GM12891 (cell line): ENCODE measurements at regions not wholly inside any gene's neighbourhood (a gene's known extent, or its start where the extent isn't known, plus 50 kb on each side); places are given as distances from the start of the nearest gene placed in this dataset.

Experiments used
- DNase-seq: peaks from one replicate; pipeline ENCODE4 v3.0.0; 2011; ENCODE audit warnings: low spot score; ENCODE audit not compliant: insufficient read length
- FAIRE-seq: peaks from 2 replicates; lab custom pipeline; 2011; peaks lifted over from hg19 to GRCh38; lab: Jason Lieb, UNC
- PAX5 ChIP-seq: IDR thresholded peaks from 2 replicates; pipeline ENCODE4 v1.6.1; 2011; ENCODE audit warnings: low read length, moderate library complexity, mild to moderate bottlenecking; ENCODE audit not compliant: insufficient read depth, severe bottlenecking
- POLR2A ChIP-seq: IDR thresholded peaks from 2 replicates; pipeline ENCODE4 v1.6.1; 2011; ENCODE audit warnings: low read depth, low read length, control low read depth
- POLR2AphosphoS5 ChIP-seq: IDR thresholded peaks from 2 replicates; pipeline ENCODE4 v1.6.1; 2011; ENCODE audit warnings: low read depth, low read length, control low read depth
- POU2F2 ChIP-seq: IDR thresholded peaks from 2 replicates; pipeline ENCODE4 v1.6.1; 2011; ENCODE audit warnings: low read depth, mild to moderate bottlenecking, control low read depth, low read length, moderate library complexity
- SPI1 ChIP-seq: IDR thresholded peaks from 2 replicates; pipeline ENCODE4 v1.6.1; 2011; ENCODE audit warnings: low read depth, low read length, control low read depth
- TAF1 ChIP-seq: IDR thresholded peaks from 2 replicates; pipeline ENCODE4 v1.6.1; 2011; ENCODE audit warnings: low read depth, low read length, control low read depth

DNA sequence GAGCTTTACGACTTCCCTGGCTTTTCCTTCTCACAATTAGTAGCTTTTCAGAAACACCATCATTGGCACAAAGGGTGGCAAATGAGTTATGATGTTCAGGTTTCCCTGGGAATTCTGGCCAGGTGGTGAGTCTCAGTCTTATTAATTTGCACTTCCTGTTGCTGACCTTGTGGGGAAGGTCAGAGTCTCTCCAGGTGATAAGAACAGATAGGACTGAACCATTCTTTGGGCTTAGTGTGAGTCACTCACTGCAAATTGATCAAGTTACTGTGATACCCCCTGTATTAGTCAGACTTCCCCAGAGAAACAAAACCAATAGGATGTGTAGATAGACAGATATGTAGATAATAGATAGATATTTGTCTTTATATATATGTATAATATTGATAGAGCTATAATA, 53.8 kb upstream of the RANBP3L start:
- TF ChIP-seq SPI1 (no peak), POU2F2 (no peak), PAX5 (no peak), POLR2A (no peak), TAF1 (no peak), POLR2AphosphoS5 (no peak)
- FAIRE-seq (no peak), DNase-seq (no peak)

DNA sequence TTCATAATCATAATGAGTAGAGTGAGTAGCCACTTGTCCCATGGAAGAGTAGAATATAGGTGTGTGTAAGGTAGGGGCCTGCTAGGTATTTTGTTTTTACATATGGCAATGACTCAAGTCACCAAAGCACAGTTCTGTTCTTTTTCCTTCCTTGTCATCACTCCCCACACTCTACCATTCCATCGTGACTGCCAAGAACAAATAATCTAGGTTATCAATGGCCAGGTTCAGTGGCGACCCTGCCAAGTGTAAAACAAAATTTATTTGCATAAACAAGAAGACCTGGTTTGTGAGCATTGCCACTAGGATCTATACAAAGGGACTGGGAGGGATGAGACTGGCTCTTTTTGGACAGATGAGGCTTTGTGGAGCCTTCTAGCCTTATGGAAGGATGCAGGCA, 55.2 kb upstream of the RANBP3L start:
- no peak for FAIRE-seq
- no peak for DNase-seq
- no peak for TF ChIP-seq TAF1
- no peak for TF ChIP-seq SPI1
- no peak for TF ChIP-seq POU2F2
- no peak for TF ChIP-seq POLR2A
- no peak for TF ChIP-seq POLR2AphosphoS5
- TF ChIP-seq PAX5, result no peak

DNA sequence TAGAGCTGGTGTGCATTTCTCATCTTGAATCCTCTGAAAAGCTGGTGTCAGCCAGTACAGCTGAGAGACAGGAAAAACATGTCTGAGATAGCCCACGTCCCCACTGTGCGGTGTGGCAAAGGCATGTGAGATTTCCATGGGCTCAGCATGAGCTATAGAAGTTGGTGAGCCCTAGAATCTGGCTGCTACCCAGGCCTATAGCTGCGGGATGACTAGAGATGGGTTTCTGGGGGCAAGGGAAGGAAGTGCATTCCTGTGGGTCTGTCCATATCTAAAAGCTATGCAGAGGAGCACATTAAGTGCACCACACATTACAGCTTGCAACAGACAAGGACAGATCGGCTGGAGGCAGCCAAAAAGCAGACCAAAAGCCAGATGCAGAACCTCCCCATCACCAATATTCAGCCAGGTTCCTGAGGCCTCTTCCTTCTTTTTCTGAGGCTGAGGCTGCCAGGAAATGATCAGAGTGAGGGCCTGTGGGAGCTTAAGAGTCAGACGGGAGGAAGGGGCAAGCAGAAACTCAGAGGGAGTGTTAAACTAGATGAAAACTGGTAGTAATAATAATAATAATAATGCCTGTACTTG, 55.8 kb upstream of the RANBP3L start:
- FAIRE-seq (no peak), DNase-seq (no peak)

DNA sequence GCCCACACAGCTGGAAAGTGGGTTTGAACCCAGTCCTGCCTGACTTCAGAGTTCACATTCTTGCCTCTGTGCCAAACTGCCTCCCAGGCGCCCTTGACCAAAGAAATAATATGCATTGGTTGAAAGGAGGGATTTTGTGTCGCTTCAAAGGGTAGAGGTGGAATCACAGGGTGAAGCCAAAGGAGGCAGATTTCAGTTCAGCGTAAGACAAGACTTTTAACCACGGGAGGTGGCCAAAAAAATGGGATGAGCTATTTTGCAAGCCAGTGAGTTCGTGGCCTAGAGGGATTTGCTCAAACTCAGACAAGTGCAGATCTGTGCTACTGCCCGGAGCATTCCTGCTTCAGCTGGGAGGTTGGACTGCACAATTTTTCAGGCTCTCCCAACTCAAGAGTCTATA, 57.6 kb upstream of the RANBP3L start:
- FAIRE-seq (no peak), DNase-seq (no peak)
- no peak for TF ChIP-seq POU2F2
- TF ChIP-seq TAF1, result no peak
- TF ChIP-seq PAX5, result no peak
- TF ChIP-seq POLR2AphosphoS5, result no peak
- no peak for TF ChIP-seq POLR2A
- no peak for TF ChIP-seq SPI1

More for the DNA sequence above, 55.8 kb upstream of the RANBP3L start:
- TF ChIP-seq POLR2A (no peak), PAX5 (no peak), SPI1 (no peak), POLR2AphosphoS5 (no peak), TAF1 (no peak), POU2F2 (no peak)

DNA sequence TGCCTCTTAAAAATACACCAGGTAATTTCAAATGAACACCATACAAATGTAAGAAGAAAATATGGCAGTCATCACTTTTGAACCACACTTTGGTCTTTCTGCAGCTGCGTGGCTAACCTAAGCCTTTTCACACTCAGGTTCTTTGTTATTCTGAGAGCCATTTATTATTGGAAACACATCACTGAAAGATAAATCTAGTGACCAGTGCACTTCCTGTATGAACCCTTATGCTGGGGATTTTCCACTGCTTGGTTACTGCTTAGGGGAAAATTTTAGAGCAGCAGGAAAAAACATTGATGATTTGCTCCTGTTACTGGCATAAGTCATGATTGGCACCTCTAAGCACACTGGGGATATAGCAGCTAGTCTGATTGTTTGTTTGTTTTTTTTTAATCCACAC, 58.6 kb upstream of the RANBP3L start:
- no peak for TF ChIP-seq POLR2AphosphoS5
- TF ChIP-seq POU2F2, result no peak
- TF ChIP-seq SPI1, result no peak
- TF ChIP-seq POLR2A, result no peak
- no peak for TF ChIP-seq TAF1
- no peak for DNase-seq
- FAIRE-seq, result no peak

DNA sequence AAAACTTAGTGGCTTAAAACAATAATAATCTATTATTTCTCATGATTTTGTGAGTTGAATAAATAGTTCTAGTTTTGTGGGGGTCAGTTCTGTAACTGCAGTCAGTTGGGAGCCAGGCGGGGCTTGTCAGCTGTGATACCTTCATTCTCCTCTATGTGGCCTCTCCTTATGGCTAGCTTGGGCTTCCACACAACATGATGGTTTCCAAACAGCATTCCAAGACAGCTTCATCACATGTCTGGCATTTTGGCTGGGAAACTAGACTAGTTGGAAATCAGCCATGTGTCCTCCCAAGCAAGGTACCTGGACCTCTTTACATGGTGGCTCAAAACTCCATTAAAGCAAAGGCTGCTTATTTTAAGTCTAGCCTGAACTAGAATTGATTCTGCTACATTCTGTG, 61.4 kb upstream of the RANBP3L start:
- TF ChIP-seq POLR2AphosphoS5 (no peak), SPI1 (no peak), TAF1 (no peak), POLR2A (no peak), PAX5 (no peak), POU2F2 (no peak)
- FAIRE-seq, result no peak
- no peak for DNase-seq

DNA sequence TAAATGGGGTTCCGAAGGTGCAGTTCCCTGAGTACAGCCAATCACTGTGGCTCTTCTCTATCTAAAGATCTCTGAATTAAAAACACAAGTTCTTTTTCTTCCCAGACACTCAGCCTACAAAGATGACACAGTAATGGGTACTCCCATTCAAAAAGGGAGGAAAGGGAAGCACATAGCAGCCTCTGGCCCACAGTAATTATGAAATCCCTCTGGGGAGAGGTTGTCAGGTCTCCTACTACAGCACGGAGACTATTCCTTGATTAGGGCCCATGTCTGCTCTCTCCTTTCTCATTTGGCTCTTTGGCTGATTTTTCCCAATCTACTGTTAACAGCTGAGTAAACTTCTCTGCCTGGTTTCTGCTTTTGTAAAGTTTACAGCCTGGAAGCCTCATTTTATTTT, 62.0 kb upstream of the RANBP3L start:
- no peak for TF ChIP-seq PAX5
- no peak for TF ChIP-seq TAF1
- TF ChIP-seq POLR2AphosphoS5, result no peak
- no peak for TF ChIP-seq SPI1
- TF ChIP-seq POLR2A, result no peak
- no peak for TF ChIP-seq POU2F2
- DNase-seq (no peak), FAIRE-seq (no peak)

DNA sequence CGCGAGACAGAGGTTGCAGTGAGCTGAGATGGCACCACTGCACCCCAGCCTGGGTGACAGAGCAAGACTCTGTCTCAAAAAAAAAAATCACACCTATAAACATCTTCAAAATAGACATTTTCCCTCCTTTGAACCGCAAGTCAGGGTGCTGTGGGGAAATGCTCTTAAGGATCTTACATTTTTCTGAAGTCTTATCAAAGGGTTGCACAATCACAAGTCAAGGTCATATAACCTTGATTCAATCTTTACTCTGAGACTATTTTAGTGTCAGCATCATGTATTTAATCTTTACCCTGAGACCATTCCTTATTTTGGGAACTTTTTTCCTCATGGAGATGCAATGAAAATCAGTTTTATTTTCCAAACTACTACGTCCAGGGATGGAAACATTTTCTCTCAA, 62.8 kb upstream of the RANBP3L start:
- no peak for FAIRE-seq
- no peak for DNase-seq
- TF ChIP-seq POLR2A (no peak), TAF1 (no peak), SPI1 (no peak), POLR2AphosphoS5 (no peak), POU2F2 (no peak), PAX5 (no peak)

DNA sequence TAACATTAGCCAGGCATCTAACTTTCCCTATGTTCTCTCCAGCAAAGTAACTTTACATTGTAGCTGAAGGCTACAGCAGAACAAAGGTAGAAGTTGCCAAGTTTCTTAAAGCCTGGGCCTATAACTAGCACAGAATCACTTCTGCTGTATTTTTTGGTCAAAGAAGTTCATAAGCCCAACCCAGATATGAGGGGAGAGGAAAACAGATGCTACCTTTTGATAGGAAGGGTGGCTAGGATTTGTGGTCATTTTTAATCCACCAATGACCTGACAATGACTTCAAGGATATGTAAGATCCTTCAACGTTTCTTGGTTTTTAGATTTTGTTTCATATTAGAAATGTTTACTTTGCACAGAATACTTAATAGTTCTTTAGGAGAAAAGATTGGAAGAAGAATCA, 64.2 kb upstream of the RANBP3L start:
- TF ChIP-seq SPI1, result no peak
- TF ChIP-seq POLR2A, result no peak
- TF ChIP-seq POLR2AphosphoS5, result no peak
- no peak for TF ChIP-seq TAF1
- TF ChIP-seq PAX5, result no peak
- no peak for TF ChIP-seq POU2F2
- DNase-seq (no peak), FAIRE-seq (no peak)

DNA sequence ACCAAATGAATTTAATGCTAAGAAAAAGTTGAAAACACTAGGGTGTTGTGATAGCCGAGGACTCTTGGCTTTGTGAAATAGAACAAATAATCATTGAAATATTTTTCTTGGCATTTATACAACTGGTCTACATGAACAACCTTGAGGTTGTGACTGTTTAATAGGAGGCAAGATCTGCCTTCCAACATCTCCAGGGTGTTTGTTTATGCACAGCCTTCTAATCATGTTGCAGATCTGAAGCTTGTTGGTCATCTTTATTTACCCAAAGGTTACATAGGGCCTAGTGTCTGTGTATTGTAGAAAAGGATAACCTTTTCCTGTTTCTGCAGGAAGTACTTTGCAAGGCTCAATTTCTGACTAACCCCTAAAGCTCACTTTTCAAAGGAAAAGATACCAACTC, 65.2 kb upstream of the RANBP3L start:
- FAIRE-seq (no peak), DNase-seq (no peak)
- TF ChIP-seq PAX5 (no peak), SPI1 (no peak), POLR2A (no peak), POLR2AphosphoS5 (no peak), TAF1 (no peak), POU2F2 (no peak)
